D341Med (cell line): ENCODE measurements at regions not wholly inside any gene's neighbourhood (a gene's known extent, or its start where the extent isn't known, plus 50 kb on each side); places are given as distances from the start of the nearest gene placed in this dataset.

ENCODE experiments used
- DNase-seq: peaks from one replicate; pipeline ENCODE4 v3.0.0; 2012; ENCODE audit warnings: low spot score

GRCh38 chr9:107118863-107119624, 164.0 kb upstream of the RAD23B start:
- DNase-seq: no peak

GRCh38 chr9:107119735-107120134, 163.3 kb upstream of the RAD23B start:
- DNase-seq: no peak

GRCh38 chr9:107123389-107123788, 159.7 kb upstream of the RAD23B start:
- DNase-seq: no peak

- DNase-seq: no peak
Measured at GRCh38 chr9:107127608-107128007, 155.5 kb upstream of the RAD23B start.

- peak; percentile 88 for DNase-seq
Measured at GRCh38 chr9:107131108-107131799, 151.8 kb upstream of the RAD23B start.

- DNase-seq: no peak
Measured at GRCh38 chr9:107136296-107136695, 146.8 kb upstream of the RAD23B start.

- peak; percentile 49 for DNase-seq
Measured at GRCh38 chr9:107137495-107138202, 145.4 kb upstream of the RAD23B start.

GRCh38 chr9:107138261-107138992, 144.7 kb upstream of the RAD23B start:
- no peak for DNase-seq

- DNase-seq: no peak
Measured at GRCh38 chr9:107141967-107142366, 141.1 kb upstream of the RAD23B start.

GRCh38 chr9:107142430-107142829, 140.6 kb upstream of the RAD23B start:
- no peak for DNase-seq

- no peak for DNase-seq
Measured at GRCh38 chr9:107142896-107143603, 140.0 kb upstream of the RAD23B start.

GRCh38 chr9:107144475-107144874, 138.6 kb upstream of the RAD23B start:
- peak; percentile 47 for DNase-seq

GRCh38 chr9:107147134-107147533, 135.9 kb upstream of the RAD23B start:
- no peak for DNase-seq

GRCh38 chr9:107148216-107148615, 134.9 kb upstream of the RAD23B start:
- DNase-seq: no peak

- DNase-seq: no peak
Measured at GRCh38 chr9:107149756-107150155, 133.3 kb upstream of the RAD23B start.

GRCh38 chr9:107153336-107153735, 129.7 kb upstream of the RAD23B start:
- no peak for DNase-seq

- DNase-seq: no peak
Measured at GRCh38 chr9:107154291-107154690, 128.8 kb upstream of the RAD23B start.

- DNase-seq: no peak
Measured at GRCh38 chr9:107154766-107155165, 128.3 kb upstream of the RAD23B start.

- no peak for DNase-seq
Measured at GRCh38 chr9:107155244-107155817, 127.7 kb upstream of the RAD23B start.

- DNase-seq: peak; percentile 70
Measured at GRCh38 chr9:107158321-107158720, 124.8 kb upstream of the RAD23B start.

- no peak for DNase-seq
Measured at GRCh38 chr9:107161338-107161737, 121.7 kb upstream of the RAD23B start.
